ENCODE measurements at regions not wholly inside any gene's neighbourhood (a gene's known extent, or its start where the extent isn't known, plus 50 kb on each side); places are given as distances from the start of the nearest gene placed in this dataset.
A peak's percentile ranks its signal among the peaks of the same experiment; 100 is the strongest.

GRCh38 chr20:57059055-57059596 lies 207.3 kb downstream of the BMP7 start:
- CTCF ChIA-PET, result no interaction called here

GRCh38 chr20:57060407-57061050 lies 205.9 kb downstream of the BMP7 start:
- Histone ChIP-seq H3K27me3 (ENCODE audit: control insufficient read depth, insufficient read depth, low read length) (no peaks in the 10 kb centered on the region), H3K4me3 (ENCODE audit: low read depth, low read length) (no peak overlapping the region), H3K9me3 (ENCODE audit: control insufficient read depth, insufficient read depth, low read length) (no peaks in the 10 kb centered on the region), H3K27ac (ENCODE audit: low read depth, low read length) (no peak overlapping the region)
- CTCF ChIA-PET, result interaction anchor here (0.8 kb wide), 1 partner anchor 511 kb away, joined by 3 read pairs; no protein-coding TSS in a partner anchor
- POLR2A ChIA-PET, result no interaction called here
- TF ChIP-seq CTCF (IDR thresholded peaks at IDR 0.05; ENCODE audit: low read depth, low read length), result no peak
- DNase-seq (ENCODE audit: low read depth, low spot score), result no peak

More at GRCh38 chr20:57059055-57059596, 207.3 kb downstream of the BMP7 start:
- TF ChIP-seq CTCF (IDR thresholded peaks at IDR 0.05; ENCODE audit: low read depth, low read length), result no peak
- H3K27me3 ChIP-seq (ENCODE audit: control insufficient read depth, insufficient read depth, low read length), result no peaks in the 10 kb centered on the region
- H3K9me3 ChIP-seq (ENCODE audit: control insufficient read depth, insufficient read depth, low read length), result no peaks in the 10 kb centered on the region; the same call in 1 of the 2 replicates
- no peak overlapping the region for H3K27ac ChIP-seq (ENCODE audit: low read depth, low read length)
- POLR2A ChIA-PET, result no interaction called here
- DNase-seq (ENCODE audit: low read depth, low spot score), result no peak
- no peak overlapping the region for H3K4me3 ChIP-seq (ENCODE audit: low read depth, low read length)

GRCh38 chr20:57061051-57061900 lies 205.2 kb downstream of the BMP7 start:
- Histone ChIP-seq H3K27me3 (ENCODE audit: control insufficient read depth, insufficient read depth, low read length) (no peaks in the 10 kb centered on the region), H3K27ac (ENCODE audit: low read depth, low read length) (no peak overlapping the region), H3K4me3 (ENCODE audit: low read depth, low read length) (no peak overlapping the region), H3K9me3 (ENCODE audit: control insufficient read depth, insufficient read depth, low read length) (no peaks in the 10 kb centered on the region)
- ChIA-PET CTCF (interaction anchor here (0.6 to 0.8 kb wide), 2 partner anchors 17 to 511 kb away, joined by 3 read pairs; no protein-coding TSS in a partner anchor), POLR2A (no interaction called here)
- no peak for DNase-seq (ENCODE audit: low read depth, low spot score)
- peak; percentile 31 for TF ChIP-seq CTCF (IDR thresholded peaks at IDR 0.05; ENCODE audit: low read depth, low read length)

GRCh38 chr20:57062241-57062640 lies 204.2 kb downstream of the BMP7 start:
- H3K4me3 ChIP-seq (ENCODE audit: low read depth, low read length), result no peak overlapping the region
- no peak for TF ChIP-seq CTCF (IDR thresholded peaks at IDR 0.05; ENCODE audit: low read depth, low read length)
- DNase-seq (ENCODE audit: low read depth, low spot score), result no peak
- POLR2A ChIA-PET, result no interaction called here
- no peaks in the 10 kb centered on the region for H3K27me3 ChIP-seq (ENCODE audit: control insufficient read depth, insufficient read depth, low read length)
- CTCF ChIA-PET, result interaction anchor here (0.6 kb wide), 1 partner anchor 16 kb away, joined by 3 read pairs; no protein-coding TSS in a partner anchor
- H3K9me3 ChIP-seq (ENCODE audit: control insufficient read depth, insufficient read depth, low read length), result no peaks in the 10 kb centered on the region
- no peak overlapping the region for H3K27ac ChIP-seq (ENCODE audit: low read depth, low read length)

All from AG04450 (cell line).